Urothelium cell line (cell line): ENCODE measurements at regions not wholly inside any gene's neighbourhood (a gene's known extent, or its start where the extent isn't known, plus 50 kb on each side); places are given as distances from the start of the nearest gene placed in this dataset.
A peak's percentile ranks its signal among the peaks of the same experiment; 100 is the strongest.
"Not testable (repeated sequence)": the region's sequence is repeated elsewhere in the genome, so short reads cannot be mapped to it uniquely, and the experiment has no call there.

ENCODE experiments used
- DNase-seq: peaks from one replicate; pipeline ENCODE4 v3.0.0; 2011; ENCODE audit warnings: low spot score, mixed read lengths
- FAIRE-seq: peaks from 2 replicates; lab custom pipeline; 2011; peaks lifted over from hg19 to GRCh38; lab: Jason Lieb, UNC

GRCh38 chr3:72064727-72065126, 279.8 kb upstream of the PROK2 start:
- FAIRE-seq: not testable (repeated sequence)

GRCh38 chr3:72062017-72062416, 277.1 kb upstream of the PROK2 start:
- no peak for FAIRE-seq
- no peak for DNase-seq

More at GRCh38 chr3:72064727-72065126, 279.8 kb upstream of the PROK2 start:
- not testable (repeated sequence) for DNase-seq

- DNase-seq: no peak
- no peak for FAIRE-seq
These were observed 275.6 kb upstream of the PROK2 start for GRCh38 chr3:72060447-72061034.

- no peak for FAIRE-seq
- no peak for DNase-seq
These were observed 273.6 kb upstream of the PROK2 start for GRCh38 chr3:72058493-72059081.

GRCh38 chr3:72055436-72055835, 270.5 kb upstream of the PROK2 start:
- no peak for DNase-seq
- no peak for FAIRE-seq

GRCh38 chr3:72054976-72055375, 270.0 kb upstream of the PROK2 start:
- no peak for DNase-seq
- no peak for FAIRE-seq

GRCh38 chr3:72052841-72053409, 268.0 kb upstream of the PROK2 start:
- DNase-seq: no peak
- FAIRE-seq: no peak

GRCh38 chr3:72050771-72051170, 265.8 kb upstream of the PROK2 start:
- DNase-seq: no peak
- FAIRE-seq: no peak

GRCh38 chr3:72050048-72050632, 265.2 kb upstream of the PROK2 start:
- DNase-seq (no peak), FAIRE-seq (no peak)

GRCh38 chr3:72049300-72049699, 264.4 kb upstream of the PROK2 start:
- FAIRE-seq: no peak
- DNase-seq: no peak

GRCh38 chr3:72048873-72049272, 263.9 kb upstream of the PROK2 start:
- no peak for DNase-seq
- FAIRE-seq: no peak

- DNase-seq (no peak), FAIRE-seq (no peak)
These were observed 262.4 kb upstream of the PROK2 start for GRCh38 chr3:72047221-72047871.

- FAIRE-seq (no peak), DNase-seq (no peak)
These were observed 259.4 kb upstream of the PROK2 start for GRCh38 chr3:72044231-72044855.

- FAIRE-seq (no peak), DNase-seq (no peak)
These were observed 258.5 kb upstream of the PROK2 start for GRCh38 chr3:72043204-72044133.

- DNase-seq (peak; percentile 63), FAIRE-seq (no peak)
These were observed 257.7 kb upstream of the PROK2 start for GRCh38 chr3:72042397-72043203.

- FAIRE-seq (no peak), DNase-seq (no peak)
These were observed 256.6 kb upstream of the PROK2 start for GRCh38 chr3:72041511-72041910.

- DNase-seq: no peak
- no peak for FAIRE-seq
These were observed 256.1 kb upstream of the PROK2 start for GRCh38 chr3:72041076-72041475.

GRCh38 chr3:72039677-72040076, 254.7 kb upstream of the PROK2 start:
- FAIRE-seq: no peak
- DNase-seq: no peak

- DNase-seq (no peak), FAIRE-seq (no peak)
These were observed 252.0 kb upstream of the PROK2 start for GRCh38 chr3:72036899-72037298.
